Astrocyte (in vitro differentiated cells and primary cell): ENCODE measurements at regions not wholly inside any gene's neighbourhood (a gene's known extent, or its start where the extent isn't known, plus 50 kb on each side); places are given as distances from the start of the nearest gene placed in this dataset.

ENCODE experiments used
- CTCF ChIP-seq: IDR thresholded peaks from 2 replicates; pipeline ENCODE4 v1.5.1; 2011; ENCODE audit warnings: low read depth, mild to moderate bottlenecking, inconsistent platforms, low read length, moderate library complexity; ENCODE audit not compliant: insufficient read depth
- EZH2 ChIP-seq: IDR thresholded peaks from 2 replicates; pipeline ENCODE4 v1.6.1; 2012; ENCODE audit warnings: mild to moderate bottlenecking, low read length, inconsistent platforms; ENCODE audit not compliant: insufficient read depth

DNA sequence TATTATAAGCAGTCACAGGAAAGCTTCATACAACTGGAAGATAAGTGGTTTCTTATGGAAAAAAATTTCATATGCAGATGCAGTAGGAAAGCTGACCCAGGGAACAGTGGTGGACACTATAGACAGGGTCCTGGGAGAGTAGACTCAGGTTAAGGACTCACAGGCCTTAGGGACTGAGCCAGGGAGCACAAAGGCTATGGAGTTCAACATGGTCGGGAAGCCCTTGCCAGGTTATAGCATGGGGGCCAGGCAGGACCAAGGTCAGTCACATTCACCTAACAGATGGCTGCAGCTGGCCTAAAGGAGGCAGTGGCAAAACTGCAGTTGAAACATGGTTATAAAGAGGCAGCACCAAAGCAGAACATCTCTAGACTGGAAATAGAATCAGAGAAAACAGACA lies 54.9 kb upstream of the UNC5B start:
- TF ChIP-seq CTCF (no peak), EZH2 (no peak)
